Mesenchymal stem cell (in vitro differentiated cells and primary cell): ENCODE measurements at regions not wholly inside any gene's neighbourhood (a gene's known extent, or its start where the extent isn't known, plus 50 kb on each side); places are given as distances from the start of the nearest gene placed in this dataset.

Source experiments
- DNase-seq: peaks from one replicate; pipeline ENCODE4 v3.0.0-alpha.2; 2013
- H2AFZ ChIP-seq: one replicate; pipeline ENCODE4 v1.6.1; 2013; ENCODE audit warnings: low read depth, mild to moderate bottlenecking, control low read depth, inconsistent platforms, low read length, moderate library complexity
- H2AK5ac ChIP-seq: 2 replicates; pipeline ENCODE4 v1.6.1; 2013; ENCODE audit warnings: low read length, moderate library complexity, mild to moderate bottlenecking, inconsistent platforms; ENCODE audit not compliant: severe bottlenecking
- H2BK120ac ChIP-seq: one replicate; pipeline ENCODE4 v1.6.1; 2013; ENCODE audit warnings: low read depth, mild to moderate bottlenecking, inconsistent platforms, low read length, moderate library complexity
- H2BK12ac ChIP-seq, 2 experiments: one replicate each; pipeline ENCODE4 v1.6.1; 2013; ENCODE audit warnings: inconsistent platforms in 2 of 2, low read length in 2 of 2, mild to moderate bottlenecking in 2 of 2, moderate library complexity in 2 of 2, control low read depth in 1 of 2
- H2BK15ac ChIP-seq: one replicate; pipeline ENCODE4 v1.6.1; 2013; ENCODE audit warnings: mild to moderate bottlenecking, low read depth, inconsistent platforms; ENCODE audit not compliant: poor library complexity, severe bottlenecking
- H2BK5ac ChIP-seq: 2 replicates; pipeline ENCODE4 v1.6.1; 2013; ENCODE audit warnings: low read depth, mild to moderate bottlenecking, low read length, control low read depth, inconsistent platforms; ENCODE audit not compliant: poor library complexity, severe bottlenecking
- H3K14ac ChIP-seq, 2 experiments: one replicate each; pipeline ENCODE4 v1.6.1; 2013; ENCODE audit warnings: inconsistent platforms in 2 of 2, low read length in 2 of 2, control low read depth in 1 of 2, mild to moderate bottlenecking in 1 of 2, moderate library complexity in 1 of 2
- H3K18ac ChIP-seq, 2 experiments: one replicate each; pipeline ENCODE4 v1.6.1; 2013; ENCODE audit warnings: inconsistent platforms in 2 of 2, low read length in 2 of 2, control low read depth in 1 of 2, low read depth in 1 of 2, mild to moderate bottlenecking in 1 of 2
- H3K23ac ChIP-seq, 2 experiments: one replicate each; pipeline ENCODE4 v1.6.1; 2013; ENCODE audit warnings: inconsistent platforms in 2 of 2, low read length in 2 of 2, mild to moderate bottlenecking in 2 of 2, moderate library complexity in 2 of 2, control low read depth in 1 of 2
- H3K27ac ChIP-seq: 2 replicates; pipeline ENCODE4 v1.5.1; 2013; ENCODE audit warnings: mild to moderate bottlenecking, moderate library complexity, low read length, control low read depth, inconsistent platforms; ENCODE audit not compliant: poor library complexity, severe bottlenecking
- H3K27me3 ChIP-seq, 2 experiments: 2 replicates each; pipeline versions ENCODE4 v1.6.1 to v1.7.0; 2013; ENCODE audit warnings: low read length in 2 of 2, mild to moderate bottlenecking in 2 of 2, moderate library complexity in 2 of 2, control low read depth in 1 of 2, inconsistent platforms in 1 of 2; ENCODE audit not compliant: control insufficient read depth in 1 of 2, insufficient read depth in 1 of 2
- H3K36me3 ChIP-seq, 2 experiments: 2 replicates each; pipeline versions ENCODE4 v1.6.1 to v1.7.0; 2013; ENCODE audit warnings: low read length in 2 of 2, control low read depth in 1 of 2, inconsistent platforms in 1 of 2, low read depth in 1 of 2, mild to moderate bottlenecking in 1 of 2; ENCODE audit not compliant: insufficient read depth in 2 of 2, control insufficient read depth in 1 of 2
- H3K4ac ChIP-seq, 2 experiments: one replicate each; pipeline ENCODE4 v1.6.1; 2013; ENCODE audit warnings: inconsistent platforms in 2 of 2, low read length in 2 of 2, mild to moderate bottlenecking in 2 of 2, moderate library complexity in 2 of 2, control low read depth in 1 of 2, low read depth in 1 of 2
- H3K4me1 ChIP-seq: 2 replicates; pipeline ENCODE4 v1.6.1; 2013; ENCODE audit warnings: low read depth, low read length, control low read depth; ENCODE audit not compliant: control insufficient read depth, insufficient read depth
- H3K4me2 ChIP-seq: 2 replicates; pipeline ENCODE4 v1.6.1; 2013; ENCODE audit warnings: low read length, mild to moderate bottlenecking, inconsistent platforms; ENCODE audit not compliant: poor library complexity, severe bottlenecking
- H3K4me3 ChIP-seq, 2 experiments: 2 replicates each; pipeline versions ENCODE4 v1.5.1 to v1.7.0; 2013; ENCODE audit warnings: low read length in 2 of 2, mild to moderate bottlenecking in 2 of 2, control low read depth in 1 of 2, low read depth in 1 of 2; ENCODE audit not compliant: insufficient read depth in 1 of 2
- H3K79me1 ChIP-seq: replicated peaks from 2 replicates; pipeline ENCODE4 v1.6.1; 2013; ENCODE audit warnings: mild to moderate bottlenecking, control low read depth, low read length, inconsistent platforms; ENCODE audit not compliant: poor library complexity, severe bottlenecking
- H3K9ac ChIP-seq: 2 replicates; pipeline ENCODE4 v1.7.0; 2013; ENCODE audit warnings: mild to moderate bottlenecking, low read length, moderate library complexity
- H3K9me3 ChIP-seq: 2 replicates; pipeline ENCODE4 v1.7.0; 2013; ENCODE audit warnings: mild to moderate bottlenecking, low read length; ENCODE audit not compliant: control insufficient read depth
- H4K8ac ChIP-seq: one replicate; pipeline ENCODE4 v1.6.1; 2013; ENCODE audit warnings: inconsistent platforms, mild to moderate bottlenecking, low read length, moderate library complexity
- H4K91ac ChIP-seq: one replicate; pipeline ENCODE4 v1.6.1; 2013; ENCODE audit warnings: mild to moderate bottlenecking, low read length, inconsistent platforms
- WGBS: methylation state at CpG from one replicate; pipeline ENCODE4 v1.1.7; 2013; ENCODE audit warnings: mixed read lengths; 5-methylcytosine and 5-hydroxymethylcytosine counted together

DNA sequence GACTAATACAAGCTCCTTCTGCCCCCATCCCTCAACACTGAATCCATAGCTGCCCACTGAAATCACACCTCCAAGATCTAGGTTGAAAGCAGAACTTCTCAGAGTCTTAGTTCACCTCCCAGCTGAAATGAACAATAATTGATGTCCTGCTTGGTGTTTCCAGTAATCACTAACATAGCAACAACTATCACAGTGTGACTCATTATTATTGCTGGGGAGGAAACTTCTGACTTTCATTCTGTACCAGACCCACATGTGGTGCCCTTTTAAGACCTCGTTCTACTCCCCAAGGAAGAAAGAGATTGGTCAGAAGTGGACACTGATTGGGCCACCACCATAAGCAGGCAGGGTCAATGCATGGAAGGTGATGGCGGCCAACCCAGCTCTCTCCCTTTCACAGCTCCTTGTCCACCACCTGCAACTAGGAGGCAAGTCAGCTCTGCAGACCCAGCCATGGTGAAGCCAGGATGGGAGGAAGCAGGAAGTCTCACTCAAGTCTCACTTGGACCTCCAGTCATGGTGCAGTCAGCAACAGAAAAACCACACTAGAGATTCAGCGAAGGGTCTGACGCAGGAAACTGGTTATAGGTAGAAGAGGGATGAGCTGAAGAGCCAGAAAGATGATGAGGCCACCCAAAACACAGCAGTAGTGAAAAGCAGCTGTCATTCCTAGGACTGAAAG is 720.2 kb downstream of the PTPRU start:
- Histone ChIP-seq H4K91ac (no peak overlapping the region), H4K8ac (no peak overlapping the region), H3K9me3 (no peaks in the 10 kb centered on the region), H2BK12ac (no peak overlapping the region), H3K4me3 (no peak overlapping the region), H3K4me1 (no peaks in the 10 kb centered on the region), H3K36me3 (no peaks in the 10 kb centered on the region), H3K9ac (no peak overlapping the region), H3K79me1 (no peaks in the 10 kb centered on the region), H2BK120ac (no peak overlapping the region), H2BK5ac (no peak overlapping the region), H3K4me2 (no peak overlapping the region), H2BK15ac (no peak overlapping the region), H2AK5ac (no peak overlapping the region), H3K27ac (no peak overlapping the region), H3K18ac (no peak overlapping the region), H2AFZ (no peak overlapping the region), H3K14ac (no peak overlapping the region), H3K23ac (no peak overlapping the region), H3K4ac (no peak overlapping the region), H3K27me3 (peaks cover 15 to 59% of the 10 kb centered on the region in 2 experiments)
- WGBS = 74% methylated on average over 4 of the region's 4 CpGs
- no peak for DNase-seq

DNA sequence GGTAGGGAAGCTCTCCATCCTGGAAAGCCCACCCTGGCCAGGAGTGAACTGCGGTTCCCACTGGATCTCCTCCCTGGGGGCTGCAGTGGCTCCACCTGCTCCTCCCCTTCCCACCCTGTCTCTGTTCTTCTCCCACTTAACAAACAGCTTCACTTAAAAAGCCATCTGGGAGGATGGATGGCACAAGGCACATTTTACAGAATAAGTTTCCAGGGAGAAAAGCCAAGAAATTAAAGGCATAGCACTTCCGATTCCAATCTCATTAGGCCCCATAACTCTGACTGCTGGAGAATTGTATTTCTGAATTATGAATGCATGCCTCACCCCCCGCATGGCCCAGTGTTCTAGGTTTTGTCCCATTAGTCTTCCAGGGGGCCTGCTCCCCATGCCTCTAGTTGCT is 718.3 kb downstream of the PTPRU start:
- DNase-seq = no peak
- WGBS = 89% methylated on average over 3 of the region's 3 CpGs
- peaks cover 15 to 46% of the 10 kb centered on the region in 2 experiments for H3K27me3 ChIP-seq
- H2BK120ac ChIP-seq = no peak overlapping the region
- H2BK5ac ChIP-seq = no peak overlapping the region
- no peak overlapping the region for H3K4me2 ChIP-seq
- H3K18ac ChIP-seq = no peak overlapping the region
- no peak overlapping the region for H2BK12ac ChIP-seq
- no peak overlapping the region for H2BK15ac ChIP-seq
- H3K9ac ChIP-seq = no peak overlapping the region
- H3K4me1 ChIP-seq = no peaks in the 10 kb centered on the region
- H3K79me1 ChIP-seq = no peaks in the 10 kb centered on the region
- no peaks in the 10 kb centered on the region for H3K9me3 ChIP-seq
- H2AFZ ChIP-seq = no peak overlapping the region
- H3K4ac ChIP-seq = no peak overlapping the region
- H4K91ac ChIP-seq = no peak overlapping the region
- no peak overlapping the region for H3K14ac ChIP-seq
- no peak overlapping the region for H3K4me3 ChIP-seq
- H3K27ac ChIP-seq = no peak overlapping the region
- H3K36me3 ChIP-seq = no peaks in the 10 kb centered on the region
- no peak overlapping the region for H3K23ac ChIP-seq
- H2AK5ac ChIP-seq = no peak overlapping the region
- H4K8ac ChIP-seq = no peak overlapping the region

DNA sequence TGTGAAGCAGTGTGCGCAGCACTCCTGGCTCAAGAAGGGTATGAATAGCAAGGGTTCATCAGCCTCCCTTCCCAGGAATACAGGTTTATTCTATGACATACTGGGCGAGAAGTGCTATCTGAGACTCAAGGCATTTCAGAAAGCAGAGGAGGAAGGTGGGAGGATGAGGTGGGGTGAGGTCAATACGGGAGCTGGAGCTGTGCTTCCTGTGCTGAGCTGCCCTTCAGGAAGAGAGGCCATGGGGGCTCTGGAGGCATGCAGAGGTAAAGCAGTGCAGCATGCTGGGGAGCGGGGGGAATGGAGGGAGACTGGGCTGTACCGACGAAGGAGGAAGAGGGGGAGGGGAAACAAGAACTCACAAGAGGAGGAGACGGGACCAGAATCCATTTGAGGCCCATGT is 717.6 kb downstream of the PTPRU start:
- Histone ChIP-seq H3K14ac (no peak overlapping the region), H2AFZ (no peak overlapping the region), H3K79me1 (no peaks in the 10 kb centered on the region), H4K8ac (no peak overlapping the region), H3K18ac (no peak overlapping the region), H3K4me2 (no peak overlapping the region), H3K27me3 (peaks cover 15 to 43% of the 10 kb centered on the region in 2 experiments), H3K4ac (no peak overlapping the region), H3K36me3 (no peaks in the 10 kb centered on the region), H2AK5ac (no peak overlapping the region), H3K9me3 (no peaks in the 10 kb centered on the region), H3K27ac (no peak overlapping the region), H3K4me3 (no peak overlapping the region), H3K4me1 (no peaks in the 10 kb centered on the region), H2BK15ac (no peak overlapping the region), H2BK12ac (no peak overlapping the region), H3K23ac (no peak overlapping the region), H4K91ac (no peak overlapping the region), H3K9ac (no peak overlapping the region), H2BK5ac (no peak overlapping the region), H2BK120ac (no peak overlapping the region)
- no peak for DNase-seq
- 59% methylated on average over 7 of the region's 7 CpGs for WGBS

DNA sequence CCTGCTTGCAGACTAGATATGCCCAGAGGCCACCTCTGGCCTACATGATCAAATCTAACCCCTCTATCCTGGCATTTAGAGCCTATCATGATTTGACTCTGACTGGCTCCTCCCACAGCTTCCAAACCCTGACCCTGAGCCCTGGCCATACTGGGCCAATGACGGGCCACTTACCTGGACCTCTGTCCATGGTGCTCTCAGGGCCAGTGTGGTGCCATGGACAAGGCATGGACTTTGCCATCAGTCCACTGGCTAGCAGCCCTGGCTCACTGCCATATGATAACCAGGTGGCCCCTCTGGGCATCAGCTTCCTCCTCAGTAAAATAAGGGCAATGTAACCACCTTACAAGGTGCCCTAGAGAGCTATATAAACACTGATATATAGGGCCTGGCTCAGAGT is 713.4 kb downstream of the PTPRU start:
- Histone ChIP-seq H3K23ac (no peak overlapping the region), H2BK12ac (no peak overlapping the region), H3K27ac (no peak overlapping the region), H4K91ac (no peak overlapping the region), H3K4me1 (no peaks in the 10 kb centered on the region), H3K9ac (no peak overlapping the region), H2BK5ac (no peak overlapping the region), H2BK15ac (no peak overlapping the region), H3K4ac (no peak overlapping the region), H3K4me2 (no peak overlapping the region), H3K4me3 (no peak overlapping the region), H3K36me3 (no peaks in the 10 kb centered on the region), H2AK5ac (no peak overlapping the region), H3K18ac (no peak overlapping the region), H2AFZ (no peak overlapping the region), H2BK120ac (no peak overlapping the region), H4K8ac (no peak overlapping the region), H3K9me3 (no peaks in the 10 kb centered on the region), H3K79me1 (no peaks in the 10 kb centered on the region), H3K14ac (no peak overlapping the region), H3K27me3 (peaks cover 34 to 59% of the 10 kb centered on the region in 2 experiments)
- no peak for DNase-seq
- 62% methylated on average over 1 of the region's 1 CpG for WGBS
